ENCODE measurements at regions not wholly inside any gene's neighbourhood (a gene's known extent, or its start where the extent isn't known, plus 50 kb on each side); places are given as distances from the start of the nearest gene placed in this dataset.

GRCh38 chr14:58863661-58864345 is 226.0 kb downstream of the DACT1 start:
- H3K4me3 ChIP-seq (ENCODE audit: low read depth in 1 of 2, low read length in 2 of 2): no peak overlapping the region
- H3K4me1 ChIP-seq (ENCODE audit: control insufficient read depth in 2 of 2, insufficient read depth in 2 of 2, low read length in 1 of 2): no peaks in the 10 kb centered on the region
- H3K27me3 ChIP-seq (ENCODE audit: control insufficient read depth in 1 of 2, insufficient read depth in 2 of 2, low read length in 2 of 2): no peaks in the 10 kb centered on the region
- peaks cover 4 to 10% of the 10 kb centered on the region in 2 donors for H3K9me3 ChIP-seq (ENCODE audit: control insufficient read depth in 2 of 2, insufficient read depth in 1 of 2, low read depth in 1 of 2, low read length in 1 of 2)
- no peaks in the 10 kb centered on the region for H3K36me3 ChIP-seq (ENCODE audit: control insufficient read depth in 2 of 2, insufficient read depth in 2 of 2, low read length in 1 of 2)
- WGBS, 2 donors: 68 to 74% methylated on average over 10 of the region's 10 CpGs
- H3K27ac ChIP-seq (ENCODE audit: low read depth in 2 of 2, low read length in 1 of 2): no peak overlapping the region

DNA sequence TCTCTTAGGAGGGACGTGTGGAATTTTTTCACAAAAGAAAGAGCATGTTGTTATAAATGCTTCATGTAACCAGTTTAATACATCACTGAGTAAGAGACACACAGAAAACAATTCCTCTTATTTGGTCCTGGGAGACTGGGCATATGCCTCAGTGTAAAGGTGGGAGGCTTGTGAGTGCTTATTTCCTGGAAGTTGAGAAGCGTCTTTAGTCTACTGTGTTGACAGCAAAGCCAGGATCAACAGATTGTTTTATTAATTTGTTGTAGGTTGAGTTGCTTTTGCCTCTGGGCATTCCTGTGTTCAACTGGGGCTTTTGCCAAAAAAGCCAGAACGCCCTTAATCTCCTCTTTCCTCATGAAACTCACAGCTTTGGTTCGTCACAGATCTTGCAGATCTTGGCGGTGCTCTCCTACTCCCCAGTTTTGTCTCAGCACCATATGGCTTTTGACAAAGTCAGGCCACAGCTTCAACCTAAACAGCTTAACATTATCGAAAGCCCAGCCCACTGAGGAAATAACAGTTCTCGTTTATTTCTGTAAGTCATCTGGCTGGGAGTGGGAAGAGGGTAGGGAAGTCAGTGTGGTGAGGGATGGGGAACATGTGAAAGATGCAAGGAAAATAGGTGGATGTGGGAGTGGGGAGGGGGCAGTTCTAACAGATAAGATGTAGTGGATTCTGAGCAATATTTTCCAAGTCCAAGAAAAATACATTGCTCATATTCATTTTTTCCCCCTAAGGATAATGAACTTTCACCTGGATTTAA is 227.2 kb downstream of the DACT1 start:
- no peaks in the 10 kb centered on the region for H3K36me3 ChIP-seq (ENCODE audit: control insufficient read depth in 2 of 2, insufficient read depth in 2 of 2, low read length in 1 of 2)
- WGBS, 2 donors: 36 to 45% methylated on average over 7 of the region's 7 CpGs
- H3K4me3 ChIP-seq (ENCODE audit: low read depth in 1 of 2, low read length in 2 of 2): no peak overlapping the region
- H3K27me3 ChIP-seq (ENCODE audit: control insufficient read depth in 1 of 2, insufficient read depth in 2 of 2, low read length in 2 of 2): no peaks in the 10 kb centered on the region
- peaks cover 4 to 7% of the 10 kb centered on the region in 2 donors for H3K9me3 ChIP-seq (ENCODE audit: control insufficient read depth in 2 of 2, insufficient read depth in 1 of 2, low read depth in 1 of 2, low read length in 1 of 2)
- H3K27ac ChIP-seq (ENCODE audit: low read depth in 2 of 2, low read length in 1 of 2): no peak overlapping the region
- no peaks in the 10 kb centered on the region for H3K4me1 ChIP-seq (ENCODE audit: control insufficient read depth in 2 of 2, insufficient read depth in 2 of 2, low read length in 1 of 2)

DNA sequence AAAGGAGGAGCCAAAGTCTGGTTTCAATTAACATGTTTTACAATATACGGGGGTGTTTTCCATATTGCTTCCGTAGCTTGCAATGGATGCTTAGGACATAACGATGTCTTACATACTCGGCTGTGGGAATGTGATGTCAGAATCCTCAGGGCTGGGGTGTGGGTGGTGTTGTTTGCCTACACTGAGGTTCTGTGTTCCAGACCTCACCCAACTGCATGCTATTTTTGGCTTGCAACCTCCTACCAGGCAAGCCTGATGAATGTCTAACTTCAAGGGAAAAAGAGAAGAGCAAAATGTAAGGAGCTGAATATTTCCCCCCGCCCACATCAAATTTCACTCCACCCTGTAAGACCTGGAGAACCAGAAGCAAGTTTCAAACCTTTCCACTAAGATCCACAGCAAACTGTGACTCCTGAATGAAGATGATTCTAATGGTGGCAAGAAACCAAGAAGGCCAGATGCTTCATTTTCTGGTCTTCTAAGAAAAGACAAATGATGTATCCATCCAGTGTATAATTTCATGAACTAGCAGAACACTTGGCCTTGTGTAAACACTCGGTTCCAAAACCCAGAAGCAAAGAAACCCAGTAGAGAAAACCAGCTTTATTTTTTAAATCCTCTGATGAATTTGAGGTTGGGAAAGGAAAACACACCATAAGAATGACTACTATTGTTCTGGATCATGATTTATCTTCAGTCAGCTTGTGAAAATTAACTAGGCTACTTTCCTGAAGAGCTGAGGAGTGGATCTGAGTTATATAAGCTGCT is 227.9 kb downstream of the DACT1 start:
- H3K9me3 ChIP-seq (ENCODE audit: control insufficient read depth in 2 of 2, insufficient read depth in 1 of 2, low read depth in 1 of 2, low read length in 1 of 2): no peaks in the 10 kb centered on the region
- H3K36me3 ChIP-seq (ENCODE audit: control insufficient read depth in 2 of 2, insufficient read depth in 2 of 2, low read length in 1 of 2): no peaks in the 10 kb centered on the region
- H3K27me3 ChIP-seq (ENCODE audit: control insufficient read depth in 1 of 2, insufficient read depth in 2 of 2, low read length in 2 of 2): no peaks in the 10 kb centered on the region
- H3K27ac ChIP-seq (ENCODE audit: low read depth in 2 of 2, low read length in 1 of 2): no peak overlapping the region
- 70 to 74% methylated on average over 6 of the region's 6 CpGs for WGBS, 2 donors
- no peak overlapping the region for H3K4me3 ChIP-seq (ENCODE audit: low read depth in 1 of 2, low read length in 2 of 2)
- no peaks in the 10 kb centered on the region for H3K4me1 ChIP-seq (ENCODE audit: control insufficient read depth in 2 of 2, insufficient read depth in 2 of 2, low read length in 1 of 2)

DNA sequence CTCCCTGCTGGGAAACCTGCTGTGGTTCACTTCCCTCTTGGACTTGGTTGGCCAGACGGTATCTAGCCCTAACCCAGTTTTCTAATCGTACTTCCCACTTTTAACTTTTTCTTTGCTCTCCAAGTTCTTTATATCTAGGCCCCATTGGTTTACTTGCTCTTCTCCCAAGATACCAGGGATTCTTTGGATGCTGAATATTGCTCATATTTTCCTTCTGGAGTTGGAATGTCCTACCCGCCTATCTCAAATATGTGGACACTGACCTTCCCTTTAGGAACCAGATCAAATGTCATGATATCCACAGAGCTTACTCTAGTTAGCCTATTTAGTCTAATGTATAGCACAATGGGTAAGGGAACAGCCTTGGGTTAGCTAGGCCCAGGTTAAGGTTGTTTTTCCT is 228.6 kb downstream of the DACT1 start:
- H3K4me1 ChIP-seq (ENCODE audit: control insufficient read depth in 2 of 2, insufficient read depth in 2 of 2, low read length in 1 of 2): no peaks in the 10 kb centered on the region
- no peaks in the 10 kb centered on the region for H3K9me3 ChIP-seq (ENCODE audit: control insufficient read depth in 2 of 2, insufficient read depth in 1 of 2, low read depth in 1 of 2, low read length in 1 of 2)
- H3K36me3 ChIP-seq (ENCODE audit: control insufficient read depth in 2 of 2, insufficient read depth in 2 of 2, low read length in 1 of 2): no peaks in the 10 kb centered on the region
- H3K4me3 ChIP-seq (ENCODE audit: low read depth in 1 of 2, low read length in 2 of 2): no peak overlapping the region
- WGBS, 2 donors: 84 to 87% methylated on average over 3 of the region's 3 CpGs
- H3K27me3 ChIP-seq (ENCODE audit: control insufficient read depth in 1 of 2, insufficient read depth in 2 of 2, low read length in 2 of 2): no peaks in the 10 kb centered on the region
- H3K27ac ChIP-seq (ENCODE audit: low read depth in 2 of 2, low read length in 1 of 2): no peak overlapping the region

DNA sequence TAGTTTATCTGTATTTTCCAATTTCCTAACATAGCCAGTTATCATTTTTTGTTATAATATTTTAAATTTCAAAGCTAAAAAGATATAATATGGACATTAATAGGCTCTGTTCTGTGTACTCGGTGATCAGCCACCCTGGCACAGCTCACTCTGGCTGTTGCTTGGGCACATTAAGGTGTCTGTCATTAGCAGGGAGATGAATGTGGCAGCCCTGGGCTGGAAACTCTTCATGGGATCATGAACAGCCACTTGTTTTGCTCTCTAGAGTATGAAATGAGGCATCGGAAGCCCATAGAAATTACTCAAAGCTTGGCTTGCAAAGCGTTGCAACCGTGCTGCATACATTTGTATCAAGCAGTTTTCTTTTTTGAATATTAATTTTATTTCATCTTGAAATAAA is 233.2 kb downstream of the DACT1 start:
- no peak overlapping the region for H3K4me3 ChIP-seq (ENCODE audit: low read depth in 1 of 2, low read length in 2 of 2)
- H3K4me1 ChIP-seq (ENCODE audit: control insufficient read depth in 2 of 2, insufficient read depth in 2 of 2, low read length in 1 of 2): no peaks in the 10 kb centered on the region
- H3K9me3 ChIP-seq (ENCODE audit: control insufficient read depth in 2 of 2, insufficient read depth in 1 of 2, low read depth in 1 of 2, low read length in 1 of 2): no peaks in the 10 kb centered on the region
- no peaks in the 10 kb centered on the region for H3K27me3 ChIP-seq (ENCODE audit: control insufficient read depth in 1 of 2, insufficient read depth in 2 of 2, low read length in 2 of 2)
- H3K36me3 ChIP-seq (ENCODE audit: control insufficient read depth in 2 of 2, insufficient read depth in 2 of 2, low read length in 1 of 2): no peaks in the 10 kb centered on the region
- H3K27ac ChIP-seq (ENCODE audit: low read depth in 2 of 2, low read length in 1 of 2): no peak overlapping the region
- WGBS, 2 donors: 90 to 93% methylated on average over 4 of the region's 4 CpGs

DNA sequence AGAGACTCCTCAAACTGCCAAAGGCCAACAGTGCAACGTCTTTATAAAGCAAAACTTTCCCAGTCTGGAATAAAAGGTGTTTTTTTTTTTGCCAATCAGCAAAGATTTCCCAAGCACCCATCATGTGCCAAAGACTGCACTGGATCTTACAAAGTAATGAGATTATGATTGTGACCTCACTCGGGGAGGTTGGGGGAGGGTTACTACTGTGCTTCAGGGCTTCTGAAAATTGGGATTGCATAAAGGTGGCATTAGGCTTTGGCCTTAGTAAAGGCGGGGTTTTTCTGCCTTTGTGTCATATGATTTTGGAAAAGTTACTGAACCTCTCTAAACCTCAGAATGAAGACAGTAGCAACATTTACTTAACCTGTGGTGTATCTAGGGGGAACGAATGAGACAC is 233.8 kb downstream of the DACT1 start:
- 62 to 65% methylated on average over 4 of the region's 4 CpGs for WGBS, 2 donors
- H3K4me1 ChIP-seq (ENCODE audit: control insufficient read depth in 2 of 2, insufficient read depth in 2 of 2, low read length in 1 of 2): no peaks in the 10 kb centered on the region
- no peaks in the 10 kb centered on the region for H3K9me3 ChIP-seq (ENCODE audit: control insufficient read depth in 2 of 2, insufficient read depth in 1 of 2, low read depth in 1 of 2, low read length in 1 of 2)
- H3K27ac ChIP-seq (ENCODE audit: low read depth in 2 of 2, low read length in 1 of 2): no peak overlapping the region
- no peak overlapping the region for H3K4me3 ChIP-seq (ENCODE audit: low read depth in 1 of 2, low read length in 2 of 2)
- H3K27me3 ChIP-seq (ENCODE audit: control insufficient read depth in 1 of 2, insufficient read depth in 2 of 2, low read length in 2 of 2): no peaks in the 10 kb centered on the region
- no peaks in the 10 kb centered on the region for H3K36me3 ChIP-seq (ENCODE audit: control insufficient read depth in 2 of 2, insufficient read depth in 2 of 2, low read length in 1 of 2)

DNA sequence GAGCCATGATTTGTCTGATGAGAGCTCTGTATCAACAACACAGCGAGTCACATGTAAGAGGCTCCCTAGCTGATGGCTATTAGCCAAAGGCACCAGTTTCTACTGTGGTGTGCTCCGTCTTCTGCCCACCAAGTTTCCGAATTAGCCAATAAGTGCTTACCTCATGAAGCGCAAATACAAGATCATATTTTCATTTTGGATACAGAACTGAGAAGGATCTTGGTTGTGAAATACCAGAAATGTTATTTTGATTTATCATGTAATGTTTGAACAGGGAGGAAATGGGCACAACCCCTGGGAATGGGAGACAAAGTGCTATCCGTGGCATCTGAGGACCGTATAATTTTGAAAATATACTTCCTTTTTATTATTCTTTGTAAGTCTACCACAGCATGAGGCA is 234.3 kb downstream of the DACT1 start:
- no peaks in the 10 kb centered on the region for H3K27me3 ChIP-seq (ENCODE audit: control insufficient read depth in 1 of 2, insufficient read depth in 2 of 2, low read length in 2 of 2)
- H3K9me3 ChIP-seq (ENCODE audit: control insufficient read depth in 2 of 2, insufficient read depth in 1 of 2, low read depth in 1 of 2, low read length in 1 of 2): no peaks in the 10 kb centered on the region
- WGBS, 2 donors: 68 to 75% methylated on average over 6 of the region's 6 CpGs
- H3K4me1 ChIP-seq (ENCODE audit: control insufficient read depth in 2 of 2, insufficient read depth in 2 of 2, low read length in 1 of 2): no peaks in the 10 kb centered on the region
- H3K27ac ChIP-seq (ENCODE audit: low read depth in 2 of 2, low read length in 1 of 2): no peak overlapping the region
- no peaks in the 10 kb centered on the region for H3K36me3 ChIP-seq (ENCODE audit: control insufficient read depth in 2 of 2, insufficient read depth in 2 of 2, low read length in 1 of 2)
- no peak overlapping the region for H3K4me3 ChIP-seq (ENCODE audit: low read depth in 1 of 2, low read length in 2 of 2)

DNA sequence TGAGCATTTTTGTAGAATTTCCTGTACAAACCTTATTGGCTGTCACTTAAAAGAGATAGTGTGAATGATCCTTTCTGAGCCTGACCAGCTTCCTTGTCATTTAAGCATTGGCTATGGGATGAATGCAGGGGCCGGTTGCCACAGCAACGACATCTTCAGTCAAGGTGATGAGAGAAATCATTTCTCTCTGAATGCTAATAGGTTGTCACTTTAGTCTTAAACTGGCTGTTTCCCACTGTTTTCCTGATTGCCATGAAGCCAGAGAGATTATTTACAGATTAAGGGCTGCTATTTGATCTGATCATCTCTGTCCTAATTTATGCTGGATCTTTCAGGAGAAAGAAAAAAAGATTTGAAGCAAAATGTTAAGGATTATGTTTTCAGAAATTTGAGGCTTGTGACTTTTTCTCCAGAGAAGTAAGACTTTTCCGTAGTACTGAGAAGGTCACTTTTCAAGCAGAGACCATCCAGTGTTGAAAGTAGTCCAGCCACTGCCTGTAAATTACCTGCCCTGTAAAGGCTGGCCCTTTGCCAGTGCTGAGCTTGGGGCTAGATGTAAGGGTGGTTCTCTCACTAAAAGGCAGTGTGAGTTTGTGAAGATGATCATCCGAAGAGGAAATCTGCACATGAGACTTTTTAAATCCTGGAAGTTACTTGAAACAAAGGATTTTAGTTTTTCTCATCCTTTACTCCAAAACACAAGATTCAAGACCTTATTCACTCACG is 235.6 kb downstream of the DACT1 start:
- 76 to 79% methylated on average over 5 of the region's 5 CpGs for WGBS, 2 donors
- Histone ChIP-seq H3K4me1 (ENCODE audit: control insufficient read depth in 2 of 2, insufficient read depth in 2 of 2, low read length in 1 of 2) (no peaks in the 10 kb centered on the region), H3K36me3 (ENCODE audit: control insufficient read depth in 2 of 2, insufficient read depth in 2 of 2, low read length in 1 of 2) (no peaks in the 10 kb centered on the region), H3K9me3 (ENCODE audit: control insufficient read depth in 2 of 2, insufficient read depth in 1 of 2, low read depth in 1 of 2, low read length in 1 of 2) (no peaks in the 10 kb centered on the region), H3K27me3 (ENCODE audit: control insufficient read depth in 1 of 2, insufficient read depth in 2 of 2, low read length in 2 of 2) (no peaks in the 10 kb centered on the region), H3K27ac (ENCODE audit: low read depth in 2 of 2, low read length in 1 of 2) (no peak overlapping the region), H3K4me3 (ENCODE audit: low read depth in 1 of 2, low read length in 2 of 2) (no peak overlapping the region)

GRCh38 chr14:58875613-58876012 is 237.9 kb downstream of the DACT1 start:
- no peak overlapping the region for H3K27ac ChIP-seq (ENCODE audit: low read depth in 2 of 2, low read length in 1 of 2)
- H3K9me3 ChIP-seq (ENCODE audit: control insufficient read depth in 2 of 2, insufficient read depth in 1 of 2, low read depth in 1 of 2, low read length in 1 of 2): no peaks in the 10 kb centered on the region
- no peaks in the 10 kb centered on the region for H3K4me1 ChIP-seq (ENCODE audit: control insufficient read depth in 2 of 2, insufficient read depth in 2 of 2, low read length in 1 of 2)
- no peaks in the 10 kb centered on the region for H3K36me3 ChIP-seq (ENCODE audit: control insufficient read depth in 2 of 2, insufficient read depth in 2 of 2, low read length in 1 of 2)
- WGBS, 2 donors: 35 to 50% methylated on average over 1 of the region's 1 CpG
- H3K27me3 ChIP-seq (ENCODE audit: control insufficient read depth in 1 of 2, insufficient read depth in 2 of 2, low read length in 2 of 2): no peaks in the 10 kb centered on the region
- H3K4me3 ChIP-seq (ENCODE audit: low read depth in 1 of 2, low read length in 2 of 2): no peak overlapping the region

All from esophagus (tissue), 2 donors.